ENCODE measurements at regions not wholly inside any gene's neighbourhood (a gene's known extent, or its start where the extent isn't known, plus 50 kb on each side); places are given as distances from the start of the nearest gene placed in this dataset.
"Not testable (repeated sequence)": the region's sequence is repeated elsewhere in the genome, so short reads cannot be mapped to it uniquely, and the experiment has no call there.

- no peak for DNase-seq (ENCODE audit: low spot score)
Observed at GRCh38 chr18:39602131-39602530, 2036.5 kb upstream of the CELF4 start.

- DNase-seq (ENCODE audit: low spot score) = no peak
Observed at GRCh38 chr18:39600894-39601293, 2035.3 kb upstream of the CELF4 start.

GRCh38 chr18:39599251-39599650 lies 2033.7 kb upstream of the CELF4 start:
- no peak for DNase-seq (ENCODE audit: low spot score)

GRCh38 chr18:39596891-39597290 lies 2031.3 kb upstream of the CELF4 start:
- no peak for DNase-seq (ENCODE audit: low spot score)

DNA sequence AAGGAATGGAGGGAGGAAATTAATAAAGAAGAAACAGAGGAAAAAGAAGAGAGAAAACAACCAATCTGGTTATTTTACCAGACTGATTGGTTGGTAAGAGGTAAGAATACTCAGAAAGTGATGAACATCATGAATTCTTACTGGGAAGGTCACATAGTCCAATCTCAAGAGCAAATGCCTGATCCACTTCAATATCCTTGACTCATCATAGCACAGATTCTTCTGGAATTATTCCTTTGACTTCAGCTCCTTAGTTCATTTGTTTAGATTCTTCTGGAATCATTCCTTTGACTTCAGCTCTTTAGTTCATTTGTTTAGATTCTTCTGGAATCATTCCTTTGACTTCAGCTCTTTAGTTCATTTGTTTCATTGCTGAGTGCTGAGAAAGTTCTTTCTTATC lies 2030.6 kb upstream of the CELF4 start:
- no peak for DNase-seq (ENCODE audit: low spot score)

GRCh38 chr18:39594206-39594605 lies 2028.6 kb upstream of the CELF4 start:
- no peak for DNase-seq (ENCODE audit: low spot score)

DNA sequence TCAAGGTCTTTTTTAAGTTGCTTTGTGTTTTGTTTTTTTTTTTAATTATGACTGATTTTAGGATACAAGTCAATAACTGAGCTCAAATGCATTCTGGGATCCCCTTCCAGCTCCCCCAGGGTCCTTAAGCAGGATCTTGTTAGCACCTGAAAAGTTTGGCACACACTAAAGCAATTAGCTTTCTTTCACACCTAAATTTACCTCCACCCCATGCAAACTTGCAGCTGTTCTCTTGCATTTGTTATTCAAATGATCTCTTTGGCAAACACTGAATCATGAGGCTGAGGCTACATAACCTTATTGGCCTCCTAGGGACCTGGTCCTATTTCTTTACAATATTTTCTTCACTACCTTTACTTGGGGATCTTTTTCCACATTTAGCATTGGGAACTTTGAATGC lies 2026.1 kb upstream of the CELF4 start:
- no peak for DNase-seq (ENCODE audit: low spot score)

DNA sequence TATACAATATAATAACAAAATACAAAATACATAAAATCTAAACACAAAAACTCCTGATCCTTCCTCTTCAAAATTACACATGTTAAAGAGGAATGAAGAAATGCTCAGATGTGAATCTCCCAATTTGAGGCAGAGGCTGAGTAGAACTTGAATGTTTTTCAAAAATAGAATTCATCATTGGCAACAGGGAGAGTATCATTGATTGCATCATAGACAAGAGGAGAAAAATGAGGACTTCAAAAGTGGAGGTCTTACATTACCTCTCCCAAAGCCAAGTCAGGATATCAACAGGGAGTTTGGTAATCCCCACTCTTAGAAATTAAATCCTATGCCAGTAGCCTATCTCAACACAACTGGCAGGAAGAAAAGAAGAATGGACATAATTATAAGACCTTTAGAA lies 2023.9 kb upstream of the CELF4 start:
- no peak for DNase-seq (ENCODE audit: low spot score)

DNA sequence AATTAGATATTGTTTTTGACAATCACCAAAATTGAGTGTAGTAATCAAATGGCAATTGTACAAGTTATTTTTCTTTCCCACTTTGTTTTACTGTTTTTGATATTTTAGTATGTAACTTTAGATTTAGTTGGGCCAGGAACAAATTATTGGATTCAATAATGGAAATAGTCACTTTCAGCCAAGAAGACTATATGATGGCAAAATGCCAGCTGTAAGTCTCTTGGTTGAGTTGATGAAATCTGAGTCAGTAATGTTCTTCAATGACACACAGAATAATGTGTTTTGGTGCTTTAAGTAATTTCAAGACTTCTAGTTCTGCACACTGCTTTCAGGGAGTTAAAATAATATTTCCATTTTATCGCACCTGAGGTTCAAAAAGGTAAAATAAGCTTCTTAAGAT lies 2022.0 kb upstream of the CELF4 start:
- no peak for DNase-seq (ENCODE audit: low spot score)

DNA sequence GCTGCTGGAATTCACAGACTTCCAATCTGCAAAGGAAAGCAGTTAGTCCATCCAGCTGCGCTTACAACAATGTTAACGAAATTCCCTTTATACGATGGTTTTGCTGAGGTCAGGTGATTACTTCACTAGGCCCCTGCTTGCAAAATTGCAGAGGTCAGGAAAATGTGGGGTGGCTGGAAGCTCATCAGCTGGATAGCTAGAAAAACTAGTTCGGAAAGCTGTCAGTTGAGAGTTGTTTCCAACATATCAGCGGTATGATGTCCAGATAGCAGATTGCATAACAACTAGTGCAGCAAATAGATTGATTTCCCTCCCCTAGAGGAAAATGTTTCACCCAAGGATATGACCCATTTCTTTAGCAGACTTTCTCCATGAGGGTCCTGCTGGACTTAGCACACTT lies 2021.1 kb upstream of the CELF4 start:
- DNase-seq (ENCODE audit: low spot score) = no peak

DNA sequence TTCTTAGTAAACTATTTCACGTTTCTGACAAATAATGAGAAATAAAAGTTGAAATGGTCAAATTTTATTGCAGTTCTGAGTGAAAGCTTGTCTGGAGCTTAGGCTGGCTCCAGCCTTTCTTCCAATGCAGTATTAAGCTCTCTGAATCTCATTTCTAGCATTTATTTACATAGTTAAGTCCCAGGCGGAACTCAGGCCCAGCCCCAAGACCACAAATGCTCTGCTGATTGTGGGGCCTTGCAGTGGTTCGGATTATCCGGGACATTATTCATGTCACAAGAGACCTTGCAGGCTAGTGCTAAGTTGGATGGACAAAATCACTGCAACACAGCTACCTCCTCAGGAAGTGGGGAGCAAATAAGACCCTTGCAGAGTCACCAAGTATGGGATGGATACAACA lies 2009.3 kb upstream of the CELF4 start:
- no peak for DNase-seq (ENCODE audit: low spot score)

DNA sequence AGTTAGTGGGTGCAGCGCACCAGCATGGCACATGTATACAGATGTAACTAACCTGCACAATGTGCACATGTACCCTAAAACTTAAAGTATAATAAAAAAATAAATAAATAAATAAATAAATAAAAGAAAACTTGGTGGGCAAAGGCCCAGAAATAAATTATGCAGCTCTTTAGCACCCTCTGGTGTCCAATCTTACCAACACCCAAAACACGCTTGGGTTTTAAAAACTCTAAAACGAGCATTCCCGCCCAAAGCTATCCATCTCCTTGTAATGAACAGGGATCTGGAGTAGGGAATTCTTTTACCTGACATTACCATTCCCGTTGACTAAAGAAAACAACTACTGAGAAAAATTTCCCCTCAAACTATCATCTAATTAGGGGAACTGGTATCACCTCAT lies 2005.9 kb upstream of the CELF4 start:
- DNase-seq (ENCODE audit: low spot score) = no peak

DNA sequence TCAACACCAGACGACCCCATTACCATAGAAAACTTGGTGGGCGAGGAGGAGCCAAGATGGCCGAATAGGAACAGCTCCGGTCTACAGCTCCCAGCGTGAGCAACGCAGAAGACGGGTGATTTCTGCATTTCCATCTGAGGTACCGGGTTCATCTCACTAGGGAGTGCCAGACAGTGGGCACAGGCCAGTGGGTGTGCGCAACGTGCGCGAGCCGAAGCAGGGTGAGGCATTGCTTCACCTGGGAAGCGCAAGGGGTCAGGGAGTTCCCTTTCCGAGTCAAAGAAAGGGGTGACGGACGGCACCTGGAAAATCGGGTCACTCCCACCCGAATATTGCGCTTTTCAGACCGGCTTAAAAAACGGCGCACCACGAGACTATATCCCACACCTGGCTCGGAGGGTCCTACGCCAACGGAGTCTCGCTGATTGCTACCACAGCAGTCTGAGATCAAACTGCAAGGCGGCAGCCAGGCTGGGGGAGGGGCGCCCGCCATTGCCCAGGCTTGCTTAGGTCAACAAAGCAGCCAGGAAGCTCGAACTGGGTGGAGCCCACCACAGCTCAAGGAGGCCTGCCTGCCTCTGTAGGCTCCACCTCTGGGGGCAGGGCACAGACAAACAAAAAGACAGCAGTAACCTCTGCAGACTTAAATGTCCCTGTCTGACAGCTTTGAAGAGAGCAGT lies 2000.1 kb upstream of the CELF4 start:
- DNase-seq (ENCODE audit: low spot score) = not testable (repeated sequence)

GRCh38 chr18:39564716-39565115 lies 1999.1 kb upstream of the CELF4 start:
- DNase-seq (ENCODE audit: low spot score) = no peak

DNA sequence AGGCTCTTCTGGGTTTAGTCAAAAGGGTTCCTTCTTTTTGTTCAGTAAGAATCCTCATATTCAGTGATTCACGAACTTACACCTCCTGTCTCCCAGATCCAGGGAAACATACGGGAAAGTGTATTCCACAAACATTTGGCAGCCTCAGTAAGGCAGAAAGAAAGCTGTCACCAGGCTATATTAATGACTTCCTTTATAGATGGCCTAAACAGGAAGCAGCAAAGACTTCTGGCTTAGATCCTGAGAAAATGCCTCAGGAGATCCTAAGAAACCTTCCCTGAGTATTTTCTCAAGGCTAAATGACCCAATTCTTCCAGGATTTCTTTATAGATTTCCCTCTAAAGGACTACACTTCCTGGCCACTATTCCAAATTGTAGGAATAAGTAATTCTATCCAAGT lies 1995.5 kb upstream of the CELF4 start:
- no peak for DNase-seq (ENCODE audit: low spot score)

- DNase-seq (ENCODE audit: low spot score) = no peak
Observed at GRCh38 chr18:39558658-39559057, 1993.1 kb upstream of the CELF4 start.

- DNase-seq (ENCODE audit: low spot score) = no peak
Observed at GRCh38 chr18:39555496-39555895, 1989.9 kb upstream of the CELF4 start.

GRCh38 chr18:39550701-39551100 lies 1985.1 kb upstream of the CELF4 start:
- no peak for DNase-seq (ENCODE audit: low spot score)

DNA sequence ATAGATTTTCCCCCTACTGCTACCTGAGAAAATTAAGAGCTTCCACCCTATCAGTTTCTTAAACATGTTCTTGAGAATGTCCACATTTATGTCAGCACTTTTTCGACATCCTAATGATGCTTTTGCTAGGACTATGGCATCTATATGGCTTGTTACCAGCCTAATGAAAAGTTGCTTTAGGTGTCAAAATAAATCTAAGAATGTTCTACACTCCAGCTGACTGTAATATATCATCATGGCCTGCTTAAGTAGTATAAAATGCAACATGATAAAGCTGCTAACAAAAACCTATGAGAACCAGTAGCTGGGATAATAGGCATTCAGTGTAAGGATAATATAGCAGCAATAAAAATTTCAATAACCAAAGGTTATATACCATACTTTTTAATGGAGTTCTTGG lies 1983.5 kb upstream of the CELF4 start:
- no peak for DNase-seq (ENCODE audit: low spot score)

- no peak for DNase-seq (ENCODE audit: low spot score)
Observed at GRCh38 chr18:39531659-39532058, 1966.1 kb upstream of the CELF4 start.

DNA sequence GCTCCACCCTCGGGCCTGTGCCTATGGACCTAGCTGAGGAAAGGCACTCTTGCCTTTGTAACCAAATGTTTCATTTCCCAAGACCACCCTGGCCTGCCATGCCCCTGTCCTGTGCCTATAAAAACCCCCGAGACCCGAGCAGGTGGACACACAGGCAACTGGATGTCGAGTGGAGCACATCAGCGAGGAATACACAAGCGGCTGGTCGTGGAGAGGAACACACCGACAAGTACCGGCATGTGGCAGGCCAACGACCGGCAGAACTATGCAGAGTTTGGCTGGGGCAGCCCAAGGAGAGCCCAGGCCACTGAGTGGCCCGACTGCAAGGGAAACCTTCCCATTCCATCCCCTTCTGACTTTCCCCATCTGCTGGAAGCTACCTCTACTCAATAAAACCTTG lies 1963.8 kb upstream of the CELF4 start:
- DNase-seq (ENCODE audit: low spot score) = no peak

GRCh38 chr18:39527465-39527864 lies 1961.9 kb upstream of the CELF4 start:
- DNase-seq (ENCODE audit: low spot score) = no peak

DNA sequence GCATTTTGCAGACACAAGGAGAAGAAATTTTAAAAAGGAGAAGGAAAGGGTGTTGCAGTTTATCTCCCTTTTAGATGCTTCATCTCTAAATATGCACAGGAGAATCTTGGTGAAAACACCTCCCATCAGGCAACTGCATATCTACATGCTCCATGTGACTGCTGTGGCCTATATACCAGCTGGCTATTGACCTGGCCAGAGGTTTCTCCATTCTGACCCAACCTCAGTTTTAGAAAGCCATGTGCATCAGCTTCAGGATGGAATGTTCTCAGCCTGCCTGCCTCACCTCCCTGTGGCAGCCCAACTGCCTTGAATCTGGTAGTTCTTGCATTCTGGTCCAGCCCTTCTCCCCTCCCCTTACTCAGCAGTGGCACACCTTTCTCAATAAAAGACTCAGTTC lies 1958.8 kb upstream of the CELF4 start:
- DNase-seq (ENCODE audit: low spot score) = no peak

DNA sequence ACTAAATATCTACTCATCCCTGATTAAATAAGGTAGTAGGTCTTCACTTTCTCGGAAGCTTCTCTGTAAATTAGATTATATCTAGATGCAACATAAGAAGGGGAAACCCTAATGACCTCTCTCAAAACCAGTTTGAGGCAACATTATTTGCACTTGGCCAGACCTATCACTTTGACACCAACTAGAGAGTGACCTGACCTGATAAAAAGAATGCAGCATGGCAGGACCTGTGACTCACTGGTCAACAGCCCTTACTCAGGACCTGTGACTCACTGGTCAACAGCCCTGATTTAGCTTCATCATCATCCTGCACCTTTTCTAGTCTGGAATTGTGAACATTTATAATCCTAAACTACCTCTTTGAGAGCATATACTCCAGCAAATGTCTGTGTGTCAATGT lies 1957.7 kb upstream of the CELF4 start:
- DNase-seq (ENCODE audit: low spot score) = no peak

- DNase-seq (ENCODE audit: low spot score) = no peak
Observed at GRCh38 chr18:39521164-39521563, 1955.6 kb upstream of the CELF4 start.

Data from CD4-positive, alpha-beta T cell treated with Interleukin-15 for 4 hours (primary cell).